H1 (cell line): ENCODE measurements at regions not wholly inside any gene's neighbourhood (a gene's known extent, or its start where the extent isn't known, plus 50 kb on each side); places are given as distances from the start of the nearest gene placed in this dataset.

Experiments used
- CEBPB ChIP-seq: IDR thresholded peaks from 2 replicates; pipeline ENCODE4 v1.6.1; 2012; ENCODE audit warnings: low read depth, low read length
- NANOG ChIP-seq: IDR thresholded peaks from 2 replicates; pipeline ENCODE4 v1.6.1; 2011; ENCODE audit warnings: low read length, low read depth, mild to moderate bottlenecking, inconsistent platforms; ENCODE audit not compliant: insufficient read depth, poor library complexity, severe bottlenecking

GRCh38 chr1:157357111-157357510, 195.2 kb downstream of the FCRL5 start (continued):
- TF ChIP-seq NANOG (no peak), CEBPB (no peak)
